ENCODE measurements at regions not wholly inside any gene's neighbourhood (a gene's known extent, or its start where the extent isn't known, plus 50 kb on each side); places are given as distances from the start of the nearest gene placed in this dataset.

- TF ChIP-seq AHR (CRISPR knock-in tag; IDR thresholded peaks at IDR 0.05) (no peak), ATF6 (CRISPR knock-in tag; conservative IDR thresholded peaks at IDR 0.05) (no peak), ZNF775 (CRISPR knock-in tag; IDR thresholded peaks at IDR 0.05; ENCODE audit: borderline replicate concordance) (no peak), ZFP62 (CRISPR knock-in tag; IDR thresholded peaks at IDR 0.05) (no peak), KLF11 (CRISPR knock-in tag; IDR thresholded peaks at IDR 0.05) (no peak), ZBTB8A (CRISPR knock-in tag; IDR thresholded peaks at IDR 0.05; ENCODE audit: borderline replicate concordance, low read depth) (no peak), ZBTB1 (CRISPR knock-in tag; IDR thresholded peaks at IDR 0.05; ENCODE audit: borderline replicate concordance) (no peak), FOSL1 (CRISPR knock-in tag; IDR thresholded peaks at IDR 0.05; ENCODE audit: borderline replicate concordance) (no peak)
These were observed 517.5 kb downstream of the IRS1 start for GRCh38 chr2:226282151-226282550.
